Activated gamma-delta T cell (primary cell): ENCODE measurements at regions not wholly inside any gene's neighbourhood (a gene's known extent, or its start where the extent isn't known, plus 50 kb on each side); places are given as distances from the start of the nearest gene placed in this dataset.

Experiments
- DNase-seq: peaks from one replicate; lab custom pipeline; 2025; lab: John Stamatoyannopoulos, UW

GRCh38 chr4:81881855-81882621 lies 410.3 kb upstream of the RASGEF1B start:
- no peak for DNase-seq

DNA sequence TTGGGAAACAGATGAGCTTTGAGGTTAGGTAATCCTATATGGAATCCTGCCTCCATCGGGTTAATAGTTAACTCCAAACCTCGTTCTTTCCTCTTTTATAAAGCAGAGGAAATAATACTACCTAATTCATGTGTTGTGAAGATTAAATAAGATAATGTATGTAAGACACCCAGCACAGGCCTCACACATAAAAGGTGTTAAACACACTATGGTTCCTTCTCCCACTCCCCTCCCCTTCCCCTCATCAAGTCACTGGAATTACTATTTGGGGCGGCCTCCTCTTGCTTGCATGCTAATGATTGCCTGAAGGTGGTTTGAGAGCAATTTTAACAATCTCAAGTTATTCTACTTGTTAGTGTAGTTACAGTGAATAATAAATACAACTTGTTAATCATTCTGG lies 404.4 kb upstream of the RASGEF1B start:
- no peak for DNase-seq

DNA sequence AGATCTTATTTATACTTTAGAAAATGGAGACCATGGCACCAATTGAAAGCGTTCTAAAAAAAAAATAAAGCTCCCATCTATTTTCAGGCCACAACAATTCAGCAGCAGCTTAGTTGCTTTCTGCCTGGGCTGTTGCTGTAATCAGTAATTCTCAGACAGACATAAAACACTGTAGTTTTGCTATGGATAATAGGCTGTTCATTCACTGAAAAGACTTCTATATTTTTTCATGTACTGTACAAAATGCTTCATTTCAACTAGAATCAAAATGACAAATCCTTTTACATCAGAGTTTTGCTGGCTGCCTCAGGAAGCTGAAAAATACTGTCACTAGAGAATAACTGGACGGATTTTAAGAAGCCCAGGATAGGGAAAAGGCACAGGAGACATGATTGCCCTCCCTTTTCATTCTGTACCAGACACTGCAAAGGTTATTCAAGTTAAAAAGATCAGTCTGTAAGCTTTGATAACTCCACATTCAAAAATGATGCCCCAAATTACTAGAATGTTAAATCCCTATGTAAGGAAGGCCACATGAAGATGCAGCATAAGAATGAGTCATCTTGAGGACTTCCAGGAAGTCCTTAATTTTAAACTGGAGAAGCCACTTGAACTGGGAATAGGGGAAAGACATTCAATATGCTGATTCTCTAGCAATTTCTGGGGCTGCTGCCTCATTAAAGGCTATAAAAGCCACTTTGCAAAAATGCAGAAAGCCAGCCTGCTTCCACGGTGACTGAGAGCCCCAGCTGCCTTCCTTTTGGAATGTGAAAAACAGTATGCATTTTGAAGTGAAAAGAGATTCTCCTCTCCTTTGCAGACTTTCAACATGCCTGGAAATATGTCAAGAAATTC lies 403.2 kb upstream of the RASGEF1B start:
- DNase-seq: no peak

DNA sequence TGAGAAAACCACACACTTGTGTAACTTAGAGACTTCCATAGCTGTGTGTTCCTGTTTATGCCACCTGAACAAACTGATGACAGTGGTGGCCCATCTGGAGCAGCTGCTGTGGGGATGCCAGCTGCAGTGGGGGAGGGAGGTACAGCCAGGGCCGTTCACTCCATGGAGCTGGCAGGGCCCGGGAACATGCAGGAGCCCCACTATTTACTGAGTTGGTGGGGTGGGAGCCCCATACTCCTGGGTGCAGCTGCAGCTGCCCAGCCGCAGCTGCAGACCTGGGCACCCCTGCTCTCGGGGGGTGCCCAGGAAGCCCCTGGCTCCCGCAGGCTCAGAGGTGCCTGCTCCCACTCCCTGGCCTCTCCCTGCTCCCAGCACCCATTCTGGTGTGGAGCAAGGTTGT lies 398.6 kb upstream of the RASGEF1B start:
- DNase-seq: no peak

GRCh38 chr4:81860111-81860510 lies 388.4 kb upstream of the RASGEF1B start:
- DNase-seq: no peak

DNA sequence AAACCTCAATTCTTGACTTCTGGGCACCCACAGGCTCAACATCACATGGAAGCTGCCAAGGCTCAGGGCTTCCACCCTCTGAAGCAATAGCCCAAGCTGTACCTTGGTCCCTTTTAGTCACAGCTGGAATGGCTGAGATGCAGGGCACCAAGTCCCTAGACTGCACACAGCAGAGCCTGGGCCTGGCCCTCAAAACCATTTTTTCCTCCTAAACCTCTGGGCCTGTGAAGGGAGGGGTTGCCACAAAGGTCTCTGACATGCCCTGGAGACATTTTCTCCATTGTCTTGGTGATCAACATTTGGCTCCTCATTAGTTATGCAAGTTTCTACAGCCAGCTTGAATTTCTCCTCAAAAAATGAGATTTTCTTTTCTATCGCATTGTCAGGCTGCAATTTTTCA lies 382.7 kb upstream of the RASGEF1B start:
- DNase-seq: no peak

DNA sequence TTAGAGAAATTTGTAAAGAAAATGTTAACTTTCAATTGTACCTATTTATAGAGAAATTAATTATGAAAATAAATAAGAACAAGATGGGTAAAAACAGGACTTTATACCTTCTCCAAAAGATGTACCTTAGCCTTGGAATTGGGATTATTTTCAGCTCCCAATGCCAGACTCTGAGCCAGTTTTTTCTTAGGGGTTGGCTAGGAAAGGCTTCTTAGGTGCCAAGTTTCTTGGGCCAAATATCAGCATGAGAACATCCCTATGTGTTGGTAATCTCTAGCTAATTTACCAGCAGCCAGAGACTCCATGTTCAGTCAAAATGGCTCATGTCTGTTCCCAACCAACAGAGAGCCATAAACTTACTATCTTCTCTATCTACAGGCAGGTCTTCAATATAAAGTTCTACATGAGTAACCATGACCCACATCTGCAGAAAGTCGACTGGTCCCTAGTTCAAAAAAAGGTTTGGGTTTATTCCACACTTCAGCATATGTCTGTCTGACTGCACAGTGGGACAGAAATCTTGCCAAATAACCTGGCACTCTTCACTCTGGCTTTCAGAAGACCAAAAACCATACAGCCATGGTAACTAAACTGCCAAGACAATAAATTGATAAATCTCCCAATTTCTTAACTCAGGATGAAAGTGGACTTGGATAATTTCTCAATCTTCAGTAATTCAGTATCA lies 380.5 kb upstream of the RASGEF1B start:
- DNase-seq: no peak

GRCh38 chr4:81850701-81851100 lies 379.0 kb upstream of the RASGEF1B start:
- no peak for DNase-seq

GRCh38 chr4:81845761-81846160 lies 374.1 kb upstream of the RASGEF1B start:
- no peak for DNase-seq

DNA sequence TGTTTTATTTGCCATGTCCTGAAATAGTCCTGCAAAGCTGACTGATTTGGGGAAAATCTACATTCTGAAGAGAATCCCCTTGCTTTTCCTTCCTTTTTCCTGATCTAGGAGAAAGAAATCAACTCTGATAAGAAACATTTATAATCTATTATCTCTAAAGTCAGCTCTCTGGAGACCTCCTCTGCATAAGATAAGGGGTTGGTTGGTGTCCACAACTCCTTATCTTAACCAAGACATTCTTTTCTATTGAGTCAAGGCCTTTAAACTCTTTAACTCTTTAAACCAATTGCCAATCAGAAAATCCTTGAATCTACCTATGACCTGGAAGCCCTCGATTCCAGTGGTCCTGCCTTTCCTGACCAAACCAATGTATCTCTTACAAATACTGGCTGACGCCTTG lies 373.6 kb upstream of the RASGEF1B start:
- no peak for DNase-seq

GRCh38 chr4:81844717-81845116 lies 373.0 kb upstream of the RASGEF1B start:
- no peak for DNase-seq

GRCh38 chr4:81839347-81840042 lies 367.8 kb upstream of the RASGEF1B start:
- no peak for DNase-seq

- no peak for DNase-seq
Measured at GRCh38 chr4:81838586-81838985, 366.9 kb upstream of the RASGEF1B start.

GRCh38 chr4:81836716-81837115 lies 365.0 kb upstream of the RASGEF1B start:
- no peak for DNase-seq

DNA sequence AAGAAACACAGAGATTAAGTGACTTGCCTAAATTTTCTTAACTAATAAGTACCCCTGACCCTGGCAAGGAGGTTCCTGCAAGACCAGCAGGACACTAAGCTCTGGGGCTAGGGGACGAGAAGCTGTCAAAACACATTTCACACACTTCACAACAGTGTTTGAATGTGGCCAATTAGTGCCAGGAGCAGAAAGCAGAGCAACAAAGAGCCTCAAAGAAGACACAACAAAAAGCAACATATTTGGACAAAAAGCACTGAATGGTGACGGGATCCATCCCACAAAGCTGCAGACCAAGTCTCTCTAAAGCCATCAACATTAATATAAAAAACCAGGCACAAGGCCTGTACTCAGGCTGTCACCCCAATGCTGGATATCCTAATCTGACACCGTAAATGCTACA lies 361.9 kb upstream of the RASGEF1B start:
- DNase-seq: no peak

GRCh38 chr4:81828991-81829390 lies 357.3 kb upstream of the RASGEF1B start:
- DNase-seq: no peak

- no peak for DNase-seq
Measured at GRCh38 chr4:81827577-81828202, 356.0 kb upstream of the RASGEF1B start.

DNA sequence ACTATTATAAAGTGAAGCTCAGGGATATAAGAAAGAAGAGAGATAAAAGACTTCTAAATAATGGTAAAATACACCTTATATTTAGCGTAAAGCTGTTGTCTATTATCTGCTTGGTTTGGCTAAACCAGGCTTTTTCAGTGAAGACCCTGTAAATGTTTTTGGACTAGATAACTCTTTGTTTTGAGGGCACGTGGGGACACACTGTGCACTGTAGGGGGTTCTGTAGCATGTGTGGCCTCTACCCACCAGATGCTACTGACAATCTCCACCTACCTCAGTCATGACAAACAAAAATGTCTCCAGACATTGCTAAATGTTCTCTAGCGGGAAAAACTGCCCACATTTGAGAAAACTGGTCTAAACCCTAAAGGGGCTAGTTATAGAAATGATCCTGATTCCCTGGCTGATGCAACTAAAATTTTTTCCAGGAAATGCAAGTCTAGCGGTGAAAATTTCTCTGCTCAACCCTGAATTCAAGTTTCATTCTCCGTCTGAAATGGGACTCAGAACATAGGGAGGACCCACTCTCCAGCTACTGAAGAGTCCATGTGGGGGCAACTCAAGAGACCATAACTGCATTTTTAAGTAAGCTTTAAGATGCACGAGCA lies 355.2 kb upstream of the RASGEF1B start:
- no peak for DNase-seq

DNA sequence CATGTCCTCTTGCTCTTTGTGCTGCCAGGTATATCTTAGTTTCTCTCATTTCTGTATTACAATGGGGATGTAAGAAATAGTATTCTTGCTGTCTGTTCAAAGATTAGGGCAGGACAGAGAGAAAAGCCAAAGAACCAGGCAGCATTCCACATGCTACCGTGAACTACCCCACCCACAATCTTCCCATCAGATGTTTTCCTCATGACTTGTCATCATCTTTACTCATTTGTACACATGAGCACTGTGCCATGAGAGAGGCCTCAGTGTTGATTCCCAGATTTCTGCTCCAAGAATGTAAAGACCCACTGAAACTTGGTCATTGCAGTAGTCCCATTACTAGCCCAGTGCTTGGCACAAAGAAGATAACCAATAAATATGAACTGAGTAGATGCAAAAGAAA lies 354.6 kb upstream of the RASGEF1B start:
- DNase-seq: no peak

GRCh38 chr4:81818385-81818920 lies 346.7 kb upstream of the RASGEF1B start:
- DNase-seq: no peak
